GM19035 (cell line): ENCODE measurements at regions not wholly inside any gene's neighbourhood (a gene's known extent, or its start where the extent isn't known, plus 50 kb on each side); places are given as distances from the start of the nearest gene placed in this dataset.
"Not testable (repeated sequence)": the region's sequence is repeated elsewhere in the genome, so short reads cannot be mapped to it uniquely, and the experiment has no call there.

Experiments
- ATAC-seq: cut with Tn5 transposase; IDR thresholded peaks from one replicate; pipeline ENCODE4 v1.9.1; 2021; ENCODE audit not compliant: unreplicated experiment

DNA sequence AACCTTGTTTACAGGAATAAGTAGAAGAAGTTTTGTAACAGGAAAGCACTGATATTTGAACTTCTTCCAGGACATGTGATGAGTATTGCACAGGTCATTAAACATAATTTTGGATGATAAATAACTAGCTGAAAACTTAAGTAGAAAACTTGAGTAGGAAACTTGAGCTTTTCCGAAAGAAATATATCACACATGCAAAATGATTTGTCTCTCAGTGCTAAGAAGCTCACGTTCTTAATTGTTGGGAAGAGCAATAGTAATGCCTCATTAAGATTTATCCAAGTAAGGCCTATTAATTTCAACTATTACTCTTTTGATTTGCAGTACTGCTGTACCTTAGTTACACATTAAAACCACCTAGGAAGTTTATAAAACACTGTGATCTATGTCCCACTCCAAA lies 1921.9 kb upstream of the LRRTM1 start:
- ATAC-seq = no peak

- no peak for ATAC-seq
These were observed 1919.9 kb upstream of the LRRTM1 start for GRCh38 chr2:82224301-82224940.

DNA sequence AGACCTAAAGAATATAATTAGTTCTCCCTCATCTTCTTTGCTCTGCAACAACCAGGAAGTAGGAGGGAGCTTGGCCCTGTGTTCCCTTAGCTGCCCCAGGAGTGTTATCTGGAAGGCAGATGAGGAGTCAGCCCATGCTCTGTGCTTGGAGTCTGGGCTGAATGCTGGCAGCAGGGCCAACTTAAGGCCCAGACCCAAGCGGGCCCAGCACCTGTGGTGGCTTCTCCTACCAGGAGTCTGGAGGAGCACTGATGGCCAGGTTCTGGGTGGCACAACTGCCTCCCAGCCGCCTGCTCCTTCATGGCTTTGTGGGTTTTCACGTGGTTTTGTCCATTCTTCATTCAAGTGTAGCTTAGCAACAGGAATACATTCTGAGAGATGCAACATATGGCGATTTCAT lies 1910.7 kb upstream of the LRRTM1 start:
- ATAC-seq = no peak

DNA sequence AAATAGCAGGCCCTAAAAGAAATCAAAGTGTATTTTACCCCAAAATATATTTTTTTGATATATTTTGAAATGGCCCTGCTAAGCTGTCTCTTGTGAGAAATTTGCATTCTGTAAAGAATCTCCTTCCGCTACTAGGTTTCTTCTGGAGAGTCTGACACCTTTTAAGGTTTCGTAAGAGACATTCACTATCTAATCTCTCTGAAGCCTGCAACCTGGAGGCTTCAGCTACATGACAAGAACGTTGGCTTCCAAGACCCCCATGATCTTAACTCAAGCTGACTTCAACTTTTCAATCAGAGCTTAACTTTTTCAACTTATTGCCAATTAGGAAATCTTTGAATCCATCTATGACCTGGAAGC lies 1894.9 kb upstream of the LRRTM1 start:
- no peak for ATAC-seq

DNA sequence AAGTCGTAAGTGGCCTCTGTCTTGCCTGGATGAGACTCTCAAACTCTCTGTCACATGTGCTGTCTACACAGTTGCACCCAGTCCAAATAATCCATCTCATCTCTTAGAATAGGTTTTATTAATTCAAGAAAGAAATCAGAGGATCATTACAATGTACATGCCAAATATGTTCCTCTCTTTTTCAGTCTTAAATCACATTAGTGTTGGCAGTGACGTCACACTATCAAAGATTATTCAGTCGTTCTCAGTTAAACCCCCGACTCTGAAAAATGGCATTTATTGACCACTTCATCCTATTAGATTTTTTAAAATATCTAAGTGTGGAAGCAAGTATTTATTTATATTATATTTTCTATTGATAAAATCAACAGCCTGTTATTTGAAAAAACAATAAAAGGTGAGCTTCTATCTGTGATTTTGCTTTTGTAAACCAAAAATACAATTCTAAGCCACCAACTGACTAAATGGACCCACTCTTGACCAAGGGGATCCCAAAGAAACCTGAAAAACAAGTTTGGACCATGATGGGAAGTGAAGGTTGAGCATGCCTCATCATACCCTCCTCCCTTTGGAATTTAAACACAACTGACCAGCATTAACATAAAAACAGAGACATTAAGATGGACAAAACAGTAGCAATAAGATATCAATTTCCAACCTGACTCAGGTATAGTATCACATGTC lies 1894.4 kb upstream of the LRRTM1 start:
- ATAC-seq = no peak

- no peak for ATAC-seq
These were observed 1877.7 kb upstream of the LRRTM1 start for GRCh38 chr2:82182270-82182669.

- not testable (repeated sequence) for ATAC-seq
These were observed 1870.7 kb upstream of the LRRTM1 start for GRCh38 chr2:82175210-82175609.

DNA sequence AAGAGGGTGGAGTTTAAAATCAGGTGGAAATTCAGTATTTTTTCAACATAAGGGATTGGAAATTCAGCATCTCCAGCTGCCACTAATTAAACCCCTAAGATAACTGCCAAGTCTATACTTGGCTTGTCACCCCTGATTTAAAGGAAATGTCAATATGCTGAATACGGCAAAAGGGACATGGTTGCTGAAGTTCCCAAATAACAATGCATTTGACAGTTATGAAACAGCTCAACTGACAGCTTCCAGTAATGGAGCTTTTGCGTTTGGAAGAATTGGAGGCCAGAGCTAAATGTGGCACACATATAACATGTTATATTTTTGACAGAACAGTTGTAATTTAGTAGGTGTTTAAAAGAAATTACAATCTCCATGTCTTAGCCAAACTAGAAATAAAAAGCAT lies 1867.9 kb upstream of the LRRTM1 start:
- no peak for ATAC-seq

DNA sequence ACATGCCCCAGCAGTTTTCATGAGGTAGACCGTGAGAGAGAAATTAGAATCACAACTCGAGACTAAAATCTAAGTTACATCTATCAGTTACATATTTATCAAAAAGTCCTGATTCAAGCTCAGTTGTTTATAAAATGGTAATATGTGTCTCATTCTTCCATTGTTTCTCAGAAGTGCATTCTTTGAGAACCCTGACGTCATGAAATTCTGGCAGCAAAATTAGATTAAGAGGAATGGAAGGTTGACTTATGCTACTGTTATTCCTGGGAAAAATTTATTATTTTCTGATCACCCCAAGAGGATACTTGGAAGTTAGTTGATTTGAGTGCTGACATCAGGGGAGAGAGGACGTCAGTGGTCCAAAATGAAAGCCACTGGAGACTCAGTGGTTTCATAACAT lies 1864.8 kb upstream of the LRRTM1 start:
- no peak for ATAC-seq

GRCh38 chr2:82165377-82165776 lies 1860.8 kb upstream of the LRRTM1 start:
- no peak for ATAC-seq

DNA sequence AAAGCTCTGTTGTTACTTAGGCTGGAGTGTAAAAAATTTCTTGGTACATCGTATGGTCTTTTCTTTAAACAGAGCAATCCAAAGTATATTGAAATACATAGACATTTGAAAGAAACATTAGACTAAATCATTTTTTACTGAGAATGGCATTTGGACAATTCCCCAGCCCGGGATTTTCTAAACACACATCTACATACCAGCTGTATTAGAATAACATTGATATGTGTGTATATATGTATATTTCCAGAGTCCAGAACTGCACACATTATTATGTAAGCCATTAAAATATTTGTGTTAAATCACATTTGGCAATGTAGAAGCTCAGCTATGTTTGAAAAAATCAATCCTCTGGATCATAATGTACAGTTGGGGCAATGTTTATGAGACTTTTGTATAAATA lies 1853.6 kb upstream of the LRRTM1 start:
- no peak for ATAC-seq

- ATAC-seq = no peak
These were observed 1850.9 kb upstream of the LRRTM1 start for GRCh38 chr2:82155469-82155868.

DNA sequence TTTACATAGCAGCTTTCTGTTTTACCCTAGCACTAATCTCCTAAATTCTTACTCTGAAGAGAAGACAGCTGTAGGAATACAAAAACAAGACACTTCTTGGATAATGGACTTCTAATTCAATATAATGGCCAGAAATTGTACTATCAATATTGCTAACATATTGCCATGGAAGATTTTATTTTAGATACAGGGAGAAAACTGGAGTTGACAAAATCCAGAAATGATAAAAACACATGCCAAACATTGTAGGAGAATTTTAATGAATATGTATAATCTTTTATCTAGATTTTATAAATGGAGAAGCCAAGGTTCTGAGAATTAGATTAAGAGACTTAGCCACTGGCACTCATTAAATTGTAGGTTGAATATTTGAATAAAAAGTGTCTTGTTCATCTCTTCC lies 1838.8 kb upstream of the LRRTM1 start:
- no peak for ATAC-seq

DNA sequence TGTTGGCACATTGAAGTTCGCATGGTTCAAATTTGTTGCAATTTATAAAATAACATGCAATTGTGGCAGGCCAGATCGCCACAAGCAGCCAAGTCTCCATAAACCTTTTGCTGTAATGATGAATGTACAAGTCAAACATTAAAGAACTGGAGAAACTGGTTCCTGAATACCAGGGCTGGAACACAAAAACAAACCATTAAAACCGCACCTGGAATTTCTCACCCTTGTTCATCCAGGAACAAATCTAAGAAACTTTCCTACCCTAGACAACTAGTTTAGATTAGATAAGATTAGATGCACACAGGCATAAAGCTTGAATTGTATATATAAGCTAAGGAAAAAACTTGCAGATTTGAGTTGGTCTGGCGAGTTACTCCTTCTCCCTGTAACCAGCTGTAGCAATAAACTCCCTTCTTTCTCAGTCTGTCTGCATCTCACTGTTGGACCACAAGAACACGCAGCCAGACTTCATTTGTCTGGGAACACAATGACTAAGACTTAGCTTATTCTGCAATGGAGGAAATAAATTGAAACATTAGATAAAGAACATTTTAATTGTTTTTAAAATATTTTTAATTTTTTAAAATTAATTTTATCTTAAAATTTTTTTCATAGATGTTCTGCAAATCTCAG lies 1835.5 kb upstream of the LRRTM1 start:
- no peak for ATAC-seq

DNA sequence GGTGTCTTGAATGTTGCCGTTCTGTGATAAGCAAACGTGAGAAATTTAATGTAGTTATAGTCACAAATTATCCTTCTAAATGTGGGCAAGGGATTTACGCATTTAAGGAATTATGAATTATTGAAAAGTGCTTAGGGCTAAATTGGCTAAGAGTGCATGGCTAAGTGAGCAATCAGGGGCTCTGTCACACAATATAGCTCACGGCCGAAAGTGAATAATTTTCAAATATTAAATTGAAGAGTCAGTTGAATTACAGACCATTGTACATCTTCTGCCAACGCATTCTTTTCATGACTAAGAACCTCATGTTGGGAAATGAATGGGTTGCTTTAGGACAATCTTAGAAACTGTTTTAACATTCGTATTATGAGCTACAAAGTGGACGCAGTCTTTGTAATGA lies 1832.9 kb upstream of the LRRTM1 start:
- no peak for ATAC-seq

DNA sequence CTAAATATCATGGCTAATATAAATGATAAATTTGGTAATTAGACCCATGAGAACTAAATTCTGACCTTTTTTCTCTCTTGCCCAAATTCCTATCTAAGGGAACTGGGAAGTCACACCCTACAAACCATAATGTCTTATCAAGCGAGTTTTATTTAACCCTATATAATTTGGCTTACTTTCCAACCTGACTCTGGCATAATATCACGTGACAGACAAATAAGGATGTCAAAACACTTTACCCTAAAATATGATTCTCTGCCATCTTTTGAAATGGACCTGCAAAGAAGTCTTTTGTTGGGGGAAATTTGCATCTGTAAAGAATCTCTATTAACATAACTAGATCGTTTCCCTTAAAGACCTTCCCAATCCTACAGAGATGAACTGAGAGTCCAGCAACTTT lies 1823.5 kb upstream of the LRRTM1 start:
- ATAC-seq = no peak

GRCh38 chr2:82124629-82125028 lies 1820.1 kb upstream of the LRRTM1 start:
- no peak for ATAC-seq

GRCh38 chr2:82120654-82121053 lies 1816.1 kb upstream of the LRRTM1 start:
- no peak for ATAC-seq

- ATAC-seq = no peak
These were observed 1815.6 kb upstream of the LRRTM1 start for GRCh38 chr2:82120115-82120514.

GRCh38 chr2:82109418-82109817 lies 1804.9 kb upstream of the LRRTM1 start:
- ATAC-seq = no peak

GRCh38 chr2:82098617-82099016 lies 1794.1 kb upstream of the LRRTM1 start:
- no peak for ATAC-seq

DNA sequence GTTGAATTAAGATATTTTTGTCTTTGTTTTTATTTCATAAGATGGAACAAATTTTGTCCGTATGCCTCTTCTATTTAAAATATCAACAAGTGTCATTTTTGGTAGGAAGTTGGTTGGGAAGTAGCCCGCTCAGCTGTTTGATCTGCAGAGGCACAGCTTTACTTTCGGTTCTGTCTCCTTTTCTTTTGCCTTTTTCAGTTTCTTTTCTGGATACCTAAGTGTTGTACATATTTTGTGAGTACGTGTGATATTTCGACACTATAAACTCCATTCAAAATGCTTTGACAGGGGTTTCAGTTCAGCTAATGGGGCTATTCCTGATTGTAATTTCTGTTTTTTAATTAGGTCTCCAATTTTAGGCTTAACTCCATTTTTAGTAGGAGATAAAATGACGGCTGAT lies 1785.0 kb upstream of the LRRTM1 start:
- ATAC-seq = no peak
